ENCODE measurements at regions not wholly inside any gene's neighbourhood (a gene's known extent, or its start where the extent isn't known, plus 50 kb on each side); places are given as distances from the start of the nearest gene placed in this dataset.

- no peak overlapping the region for H3K4me3 ChIP-seq (ENCODE audit: low read depth in 1 of 2, low read length in 2 of 2)
- no peaks in the 10 kb centered on the region for H3K27me3 ChIP-seq (ENCODE audit: control insufficient read depth in 1 of 2, insufficient read depth in 2 of 2, low read length in 2 of 2)
- no peak overlapping the region for H3K27ac ChIP-seq (ENCODE audit: low read depth, low read length)
- H3K9ac ChIP-seq (ENCODE audit: low read depth in 1 of 2, low read length in 2 of 2): no peak overlapping the region
- peaks cover 14 to 16% of the 10 kb centered on the region in 2 donors for H3K9me3 ChIP-seq (ENCODE audit: control insufficient read depth in 1 of 2, low read length in 2 of 2)
- no peaks in the 10 kb centered on the region for H3K4me1 ChIP-seq (ENCODE audit: control insufficient read depth in 1 of 2, insufficient read depth in 2 of 2, low read length in 2 of 2)
- H3K36me3 ChIP-seq (ENCODE audit: control insufficient read depth in 1 of 2, insufficient read depth in 2 of 2, low read length in 2 of 2): no peaks in the 10 kb centered on the region
These were observed 281.9 kb upstream of the MTPN start for GRCh38 chr7:136259074-136259473.

- H3K36me3 ChIP-seq (ENCODE audit: control insufficient read depth in 1 of 2, insufficient read depth in 2 of 2, low read length in 2 of 2): no peaks in the 10 kb centered on the region
- H3K9me3 ChIP-seq (ENCODE audit: control insufficient read depth in 1 of 2, low read length in 2 of 2): peaks cover 13 to 15% of the 10 kb centered on the region in 2 donors
- no peak overlapping the region for H3K27ac ChIP-seq (ENCODE audit: low read depth, low read length)
- H3K4me3 ChIP-seq (ENCODE audit: low read depth in 1 of 2, low read length in 2 of 2): no peak overlapping the region
- no peak overlapping the region for H3K9ac ChIP-seq (ENCODE audit: low read depth in 1 of 2, low read length in 2 of 2)
- H3K27me3 ChIP-seq (ENCODE audit: control insufficient read depth in 1 of 2, insufficient read depth in 2 of 2, low read length in 2 of 2): no peaks in the 10 kb centered on the region
- no peaks in the 10 kb centered on the region for H3K4me1 ChIP-seq (ENCODE audit: control insufficient read depth in 1 of 2, insufficient read depth in 2 of 2, low read length in 2 of 2)
These were observed 279.3 kb upstream of the MTPN start for GRCh38 chr7:136256491-136256890.

- Histone ChIP-seq H3K4me1 (ENCODE audit: control insufficient read depth in 1 of 2, insufficient read depth in 2 of 2, low read length in 2 of 2) (no peaks in the 10 kb centered on the region), H3K9ac (ENCODE audit: low read depth in 1 of 2, low read length in 2 of 2) (no peak overlapping the region), H3K27ac (ENCODE audit: low read depth, low read length) (no peak overlapping the region), H3K36me3 (ENCODE audit: control insufficient read depth in 1 of 2, insufficient read depth in 2 of 2, low read length in 2 of 2) (no peaks in the 10 kb centered on the region), H3K9me3 (ENCODE audit: control insufficient read depth in 1 of 2, low read length in 2 of 2) (peaks cover 6 to 10% of the 10 kb centered on the region in 2 donors), H3K4me3 (ENCODE audit: low read depth in 1 of 2, low read length in 2 of 2) (no peak overlapping the region), H3K27me3 (ENCODE audit: control insufficient read depth in 1 of 2, insufficient read depth in 2 of 2, low read length in 2 of 2) (no peaks in the 10 kb centered on the region)
These were observed 277.0 kb upstream of the MTPN start for GRCh38 chr7:136254148-136254547.

DNA sequence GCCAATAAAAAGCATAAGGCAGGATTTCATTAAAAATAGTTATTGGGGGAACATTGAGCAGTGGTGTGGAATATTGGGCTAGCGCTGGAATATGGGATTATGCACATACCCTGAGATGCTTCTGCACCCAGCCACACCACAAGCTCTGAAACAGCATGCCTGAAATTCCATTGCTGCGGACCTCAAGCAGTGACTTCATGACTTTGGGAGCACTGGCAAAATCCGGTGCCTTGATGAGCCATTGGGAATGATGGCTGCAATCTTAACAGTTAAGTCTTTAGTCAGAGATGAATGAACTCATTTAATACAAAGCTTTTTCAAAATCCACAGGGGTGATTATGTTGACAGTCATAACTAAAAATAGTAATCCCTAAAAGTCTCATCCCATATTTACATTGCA lies 274.7 kb upstream of the MTPN start:
- H3K36me3 ChIP-seq (ENCODE audit: control insufficient read depth in 1 of 2, insufficient read depth in 2 of 2, low read length in 2 of 2): no peaks in the 10 kb centered on the region
- H3K9me3 ChIP-seq (ENCODE audit: control insufficient read depth in 1 of 2, low read length in 2 of 2): peaks cover 6 to 8% of the 10 kb centered on the region in 2 donors
- no peak overlapping the region for H3K27ac ChIP-seq (ENCODE audit: low read depth, low read length)
- no peaks in the 10 kb centered on the region for H3K27me3 ChIP-seq (ENCODE audit: control insufficient read depth in 1 of 2, insufficient read depth in 2 of 2, low read length in 2 of 2)
- H3K9ac ChIP-seq (ENCODE audit: low read depth in 1 of 2, low read length in 2 of 2): no peak overlapping the region
- H3K4me1 ChIP-seq (ENCODE audit: control insufficient read depth in 1 of 2, insufficient read depth in 2 of 2, low read length in 2 of 2): no peaks in the 10 kb centered on the region
- no peak overlapping the region for H3K4me3 ChIP-seq (ENCODE audit: low read depth in 1 of 2, low read length in 2 of 2)

GRCh38 chr7:136247211-136247610 lies 270.1 kb upstream of the MTPN start:
- Histone ChIP-seq H3K9me3 (ENCODE audit: control insufficient read depth in 1 of 2, low read length in 2 of 2) (peaks cover 6 to 7% of the 10 kb centered on the region in 2 donors), H3K9ac (ENCODE audit: low read depth in 1 of 2, low read length in 2 of 2) (no peak overlapping the region), H3K4me1 (ENCODE audit: control insufficient read depth in 1 of 2, insufficient read depth in 2 of 2, low read length in 2 of 2) (no peaks in the 10 kb centered on the region), H3K27ac (ENCODE audit: low read depth, low read length) (no peak overlapping the region), H3K4me3 (ENCODE audit: low read depth in 1 of 2, low read length in 2 of 2) (no peak overlapping the region), H3K36me3 (ENCODE audit: control insufficient read depth in 1 of 2, insufficient read depth in 2 of 2, low read length in 2 of 2) (no peaks in the 10 kb centered on the region), H3K27me3 (ENCODE audit: control insufficient read depth in 1 of 2, insufficient read depth in 2 of 2, low read length in 2 of 2) (no peaks in the 10 kb centered on the region)

DNA sequence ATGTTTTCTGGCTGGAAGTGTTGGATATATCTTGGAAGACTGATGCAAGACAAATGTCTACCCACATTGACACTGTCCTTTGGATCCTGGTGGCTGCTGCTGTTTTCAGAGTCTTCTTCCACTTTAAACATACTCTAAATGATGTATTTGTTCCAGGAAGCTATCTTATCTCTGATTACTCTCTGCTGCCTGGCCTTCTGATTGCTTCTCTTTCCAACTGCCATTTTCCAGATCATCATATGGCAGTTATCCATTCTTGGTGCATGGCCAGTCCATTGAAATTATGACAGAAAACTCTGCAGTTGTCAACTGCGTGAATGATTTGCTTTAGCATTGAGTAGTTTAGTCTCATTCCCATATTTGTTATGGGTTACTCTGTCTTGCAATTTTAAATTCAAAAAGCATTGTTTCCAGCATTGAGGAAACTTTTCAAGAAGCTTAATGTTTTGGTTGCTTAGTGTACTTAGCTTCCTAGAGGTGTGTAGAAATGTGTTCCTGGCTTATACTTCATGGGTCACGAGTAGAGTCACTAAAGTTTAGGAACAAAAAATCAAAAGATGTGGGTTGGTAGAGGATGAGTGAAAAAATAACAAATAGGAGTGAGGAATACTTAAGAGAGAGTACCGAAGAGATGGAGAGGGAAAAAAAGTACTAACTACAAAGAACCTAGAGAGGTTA lies 268.3 kb upstream of the MTPN start:
- Histone ChIP-seq H3K4me3 (ENCODE audit: low read depth in 1 of 2, low read length in 2 of 2) (no peak overlapping the region), H3K9ac (ENCODE audit: low read depth in 1 of 2, low read length in 2 of 2) (no peak overlapping the region), H3K27me3 (ENCODE audit: control insufficient read depth in 1 of 2, insufficient read depth in 2 of 2, low read length in 2 of 2) (no peaks in the 10 kb centered on the region), H3K27ac (ENCODE audit: low read depth, low read length) (no peak overlapping the region), H3K36me3 (ENCODE audit: control insufficient read depth in 1 of 2, insufficient read depth in 2 of 2, low read length in 2 of 2) (no peaks in the 10 kb centered on the region), H3K4me1 (ENCODE audit: control insufficient read depth in 1 of 2, insufficient read depth in 2 of 2, low read length in 2 of 2) (no peaks in the 10 kb centered on the region), H3K9me3 (ENCODE audit: control insufficient read depth in 1 of 2, low read length in 2 of 2) (peaks cover 7 to 9% of the 10 kb centered on the region in 2 donors)

- no peaks in the 10 kb centered on the region for H3K36me3 ChIP-seq (ENCODE audit: control insufficient read depth in 1 of 2, insufficient read depth in 2 of 2, low read length in 2 of 2)
- peaks cover 6 to 11% of the 10 kb centered on the region in 2 donors for H3K9me3 ChIP-seq (ENCODE audit: control insufficient read depth in 1 of 2, low read length in 2 of 2)
- H3K9ac ChIP-seq (ENCODE audit: low read depth in 1 of 2, low read length in 2 of 2): no peak overlapping the region
- H3K27ac ChIP-seq (ENCODE audit: low read depth, low read length): no peak overlapping the region
- no peak overlapping the region for H3K4me3 ChIP-seq (ENCODE audit: low read depth in 1 of 2, low read length in 2 of 2)
- no peaks in the 10 kb centered on the region for H3K27me3 ChIP-seq (ENCODE audit: control insufficient read depth in 1 of 2, insufficient read depth in 2 of 2, low read length in 2 of 2)
- no peaks in the 10 kb centered on the region for H3K4me1 ChIP-seq (ENCODE audit: control insufficient read depth in 1 of 2, insufficient read depth in 2 of 2, low read length in 2 of 2)
These were observed 256.9 kb upstream of the MTPN start for GRCh38 chr7:136234040-136234439.

- Histone ChIP-seq H3K27me3 (ENCODE audit: control insufficient read depth in 1 of 2, insufficient read depth in 2 of 2, low read length in 2 of 2) (no peaks in the 10 kb centered on the region), H3K27ac (ENCODE audit: low read depth, low read length) (no peak overlapping the region), H3K9me3 (ENCODE audit: control insufficient read depth in 1 of 2, low read length in 2 of 2) (peaks cover 0 to 6% of the 10 kb centered on the region in 2 donors)
These were observed 253.1 kb upstream of the MTPN start for GRCh38 chr7:136230210-136230609.

DNA sequence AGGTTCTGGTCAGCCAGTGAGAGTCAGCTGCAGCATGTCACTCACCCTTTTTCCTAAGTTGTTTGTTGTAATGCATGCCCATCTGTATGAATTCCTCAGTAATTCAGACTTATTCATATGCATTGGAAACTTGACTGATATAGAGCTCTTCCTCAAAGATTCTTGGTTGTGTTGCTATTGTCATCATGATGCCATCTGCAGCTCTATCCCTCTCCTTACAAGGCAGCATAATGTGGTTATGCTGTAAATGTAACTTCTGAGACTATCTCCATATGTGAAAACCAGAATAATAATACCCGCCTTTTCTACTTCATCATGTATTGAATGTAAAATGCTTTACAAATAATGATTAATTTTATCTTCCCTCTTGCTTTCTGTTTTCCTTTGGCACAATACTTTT lies 252.6 kb upstream of the MTPN start:
- no peak overlapping the region for H3K27ac ChIP-seq (ENCODE audit: low read depth, low read length)
- H3K9me3 ChIP-seq (ENCODE audit: control insufficient read depth in 1 of 2, low read length in 2 of 2): peaks cover 0 to 6% of the 10 kb centered on the region in 2 donors
- H3K4me1 ChIP-seq (ENCODE audit: control insufficient read depth in 1 of 2, insufficient read depth in 2 of 2, low read length in 2 of 2): no peaks in the 10 kb centered on the region
- H3K9ac ChIP-seq (ENCODE audit: low read depth in 1 of 2, low read length in 2 of 2): no peak overlapping the region
- no peaks in the 10 kb centered on the region for H3K27me3 ChIP-seq (ENCODE audit: control insufficient read depth in 1 of 2, insufficient read depth in 2 of 2, low read length in 2 of 2)
- H3K36me3 ChIP-seq (ENCODE audit: control insufficient read depth in 1 of 2, insufficient read depth in 2 of 2, low read length in 2 of 2): no peaks in the 10 kb centered on the region
- H3K4me3 ChIP-seq (ENCODE audit: low read depth in 1 of 2, low read length in 2 of 2): no peak overlapping the region

More at GRCh38 chr7:136230210-136230609, 253.1 kb upstream of the MTPN start:
- Histone ChIP-seq H3K36me3 (ENCODE audit: control insufficient read depth in 1 of 2, insufficient read depth in 2 of 2, low read length in 2 of 2) (no peaks in the 10 kb centered on the region), H3K4me3 (ENCODE audit: low read depth in 1 of 2, low read length in 2 of 2) (no peak overlapping the region), H3K9ac (ENCODE audit: low read depth in 1 of 2, low read length in 2 of 2) (no peak overlapping the region), H3K4me1 (ENCODE audit: control insufficient read depth in 1 of 2, insufficient read depth in 2 of 2, low read length in 2 of 2) (no peaks in the 10 kb centered on the region)

GRCh38 chr7:136228171-136228570 lies 251.0 kb upstream of the MTPN start:
- Histone ChIP-seq H3K9ac (ENCODE audit: low read depth in 1 of 2, low read length in 2 of 2) (no peak overlapping the region), H3K27me3 (ENCODE audit: control insufficient read depth in 1 of 2, insufficient read depth in 2 of 2, low read length in 2 of 2) (no peaks in the 10 kb centered on the region), H3K27ac (ENCODE audit: low read depth, low read length) (no peak overlapping the region), H3K9me3 (ENCODE audit: control insufficient read depth in 1 of 2, low read length in 2 of 2) (no peaks in the 10 kb centered on the region), H3K4me1 (ENCODE audit: control insufficient read depth in 1 of 2, insufficient read depth in 2 of 2, low read length in 2 of 2) (no peaks in the 10 kb centered on the region), H3K4me3 (ENCODE audit: low read depth in 1 of 2, low read length in 2 of 2) (no peak overlapping the region), H3K36me3 (ENCODE audit: control insufficient read depth in 1 of 2, insufficient read depth in 2 of 2, low read length in 2 of 2) (no peaks in the 10 kb centered on the region)
